Muscle of back (tissue), 3 donors: ENCODE measurements at regions not wholly inside any gene's neighbourhood (a gene's known extent, or its start where the extent isn't known, plus 50 kb on each side); places are given as distances from the start of the nearest gene placed in this dataset.

Source experiments
- DNase-seq, 3 donors: peaks; one replicate each; pipeline versions ENCODE4 v3.0.0 to v3.0.0-alpha.2; 2013

- DNase-seq = no peak
These were observed 145.9 kb downstream of the ACKR3 start for GRCh38 chr2:236715491-236715961.

DNA sequence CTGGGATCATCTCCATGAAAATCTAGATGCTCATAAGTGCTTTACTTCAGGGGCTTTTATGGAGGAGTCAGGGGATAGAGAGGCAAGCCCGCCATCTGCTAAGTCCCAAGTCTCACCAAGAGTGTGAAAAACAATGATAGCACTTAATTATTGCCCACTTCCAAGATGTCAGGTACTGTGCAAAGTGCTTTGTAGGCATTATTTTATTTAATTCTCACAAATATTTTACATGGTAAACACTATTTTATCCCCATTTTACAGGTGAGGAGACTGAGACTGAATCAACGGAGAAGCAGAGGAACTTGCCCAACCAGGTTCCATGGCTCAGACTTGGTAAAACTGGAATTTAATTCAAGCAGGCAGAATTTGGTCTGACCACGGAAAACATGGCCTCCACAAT, 147.5 kb downstream of the ACKR3 start:
- DNase-seq = no peak

DNA sequence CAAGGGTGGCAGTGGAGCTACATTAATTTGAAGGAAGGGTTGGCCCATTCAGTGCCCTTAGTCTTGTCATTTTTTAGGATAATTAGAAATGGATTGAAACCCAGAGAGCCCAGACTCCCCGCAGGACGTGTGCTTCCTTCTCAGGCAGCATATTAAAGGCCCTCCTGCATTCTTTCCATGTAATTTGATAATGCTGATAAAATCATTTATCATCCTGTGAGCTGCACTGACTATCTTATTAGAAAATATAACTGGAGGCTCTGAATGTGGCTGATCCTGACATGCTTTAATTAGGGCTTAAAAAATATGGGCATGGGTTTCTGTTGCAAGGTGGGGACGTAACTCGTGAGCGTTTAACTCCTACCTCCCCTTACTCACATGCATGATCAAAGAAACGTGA, 148.1 kb downstream of the ACKR3 start:
- DNase-seq = no peak

DNA sequence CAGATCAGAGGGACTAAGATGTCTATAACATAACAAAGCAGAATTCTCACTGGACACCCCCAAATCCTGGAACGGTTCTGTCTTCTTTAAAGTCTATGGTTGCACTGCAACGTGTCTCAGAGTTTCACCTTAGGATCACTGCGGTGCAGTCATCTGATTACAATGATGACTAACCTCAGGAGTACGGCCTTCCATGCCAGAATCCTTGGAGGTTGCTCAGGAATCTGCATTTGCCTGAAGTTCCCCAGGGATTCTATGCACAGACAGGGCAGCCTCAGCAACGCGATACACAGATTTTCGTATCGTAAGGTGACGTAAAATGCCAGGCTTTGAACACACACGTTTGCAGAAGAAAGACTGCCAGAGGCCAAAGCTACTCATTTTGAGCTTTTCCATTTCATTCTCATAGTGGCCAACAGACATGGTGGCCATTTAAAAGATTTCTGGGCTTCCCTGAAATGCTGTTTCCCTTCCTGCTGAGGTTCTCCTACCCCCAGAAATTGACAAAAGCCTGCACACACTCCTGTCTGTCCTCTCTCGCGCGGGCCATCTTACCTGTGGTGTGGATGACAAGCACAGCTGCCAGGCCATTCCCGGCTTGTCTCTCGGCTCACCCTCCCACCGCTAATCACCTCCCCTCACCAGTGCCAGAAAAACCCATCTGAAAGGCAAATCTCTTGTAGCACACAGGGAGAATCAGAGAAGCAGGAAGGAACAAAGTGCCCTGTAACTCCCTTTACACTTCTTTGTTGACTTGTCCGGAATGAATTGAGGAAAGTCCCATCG, 148.8 kb downstream of the ACKR3 start:
- no peak for DNase-seq

DNA sequence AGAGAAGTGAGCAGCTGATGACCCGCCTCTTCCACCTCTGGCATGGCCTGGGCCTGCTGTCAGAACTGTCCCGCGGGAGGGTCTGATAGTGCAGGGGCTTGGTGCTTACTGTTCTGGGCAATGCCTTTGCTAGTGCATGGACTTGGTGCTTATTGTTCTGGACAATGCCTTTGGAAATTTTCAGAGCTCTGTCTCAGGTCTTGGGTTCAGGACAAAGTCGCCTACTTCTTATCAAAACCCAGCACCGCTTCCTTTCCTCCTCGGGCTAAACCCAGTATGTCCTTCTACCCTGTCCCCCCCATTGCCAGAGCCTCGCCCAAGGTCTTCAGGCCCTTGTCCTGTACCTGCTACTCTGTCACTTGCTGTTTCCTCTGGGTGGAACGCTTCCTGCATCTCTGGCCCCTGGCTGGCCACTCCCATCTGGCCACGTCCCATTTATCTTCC, 149.6 kb downstream of the ACKR3 start:
- DNase-seq = no peak

- DNase-seq = no peak
These were observed 151.4 kb downstream of the ACKR3 start for GRCh38 chr2:236720974-236721540.

GRCh38 chr2:236724200-236724599, 154.6 kb downstream of the ACKR3 start:
- no peak for DNase-seq

GRCh38 chr2:236726701-236727450, 157.3 kb downstream of the ACKR3 start:
- no peak for DNase-seq

GRCh38 chr2:236728916-236729670, 159.5 kb downstream of the ACKR3 start:
- DNase-seq = no peak

DNA sequence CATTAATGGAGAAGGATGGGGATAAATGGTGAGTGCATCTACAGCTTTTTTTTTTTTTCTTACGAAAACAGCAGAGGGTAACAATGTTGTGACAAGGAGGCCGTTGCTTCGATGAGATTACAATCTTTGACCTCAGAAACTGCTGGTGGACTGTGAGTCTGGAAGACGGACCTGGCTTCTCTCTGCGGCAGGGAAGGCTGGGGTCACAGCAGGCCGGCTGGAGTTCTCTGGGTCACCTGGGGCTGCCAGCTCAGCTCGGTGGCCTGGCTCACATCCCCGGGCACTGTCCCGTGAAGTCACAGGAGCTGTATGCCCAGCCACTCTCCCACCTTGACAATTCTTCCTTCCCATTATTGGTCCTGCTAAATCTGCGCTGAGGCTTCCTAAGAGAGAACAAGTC, 160.8 kb downstream of the ACKR3 start:
- no peak for DNase-seq

DNA sequence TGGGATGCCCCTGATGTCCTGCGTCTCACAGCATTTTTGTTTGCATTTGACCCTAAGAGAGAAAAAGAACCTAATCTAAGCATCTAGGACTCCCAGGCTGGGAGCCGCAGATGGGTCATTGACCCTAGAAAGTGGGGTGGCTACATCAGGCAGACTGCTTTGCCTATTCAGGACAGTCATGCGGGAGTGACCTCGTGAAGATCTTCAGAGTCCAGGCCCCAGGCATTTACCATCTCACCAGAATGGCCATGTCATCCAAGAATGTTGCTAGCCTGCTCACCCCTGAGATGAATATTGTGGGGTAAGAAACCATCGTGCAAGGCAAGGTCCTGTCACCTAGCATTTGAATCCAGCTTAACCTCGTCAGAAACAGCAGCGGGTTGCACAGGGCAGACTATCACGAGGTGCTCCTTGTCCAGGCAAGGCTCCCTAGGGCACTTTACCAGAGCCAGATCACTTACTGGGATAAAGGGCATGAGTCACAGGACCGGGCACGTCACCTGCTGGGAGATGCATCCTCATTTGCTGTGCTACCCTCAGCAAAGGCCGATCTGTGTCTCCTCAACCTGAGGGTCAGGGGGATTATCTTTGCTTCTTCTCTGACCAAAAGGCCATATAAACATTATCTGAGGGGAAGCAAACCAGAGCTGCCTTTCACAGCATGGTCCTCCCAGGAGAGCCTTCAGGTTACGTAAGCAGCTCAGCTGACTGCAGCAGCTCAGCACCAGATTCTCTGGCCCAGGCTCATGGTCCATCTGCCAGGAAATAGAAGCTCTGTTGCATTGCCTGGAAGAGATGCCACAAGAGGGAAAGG, 162.3 kb downstream of the ACKR3 start:
- DNase-seq = peak; percentile 47 to 83 (median 72)

GRCh38 chr2:236733156-236733555, 163.5 kb downstream of the ACKR3 start:
- no peak for DNase-seq

DNA sequence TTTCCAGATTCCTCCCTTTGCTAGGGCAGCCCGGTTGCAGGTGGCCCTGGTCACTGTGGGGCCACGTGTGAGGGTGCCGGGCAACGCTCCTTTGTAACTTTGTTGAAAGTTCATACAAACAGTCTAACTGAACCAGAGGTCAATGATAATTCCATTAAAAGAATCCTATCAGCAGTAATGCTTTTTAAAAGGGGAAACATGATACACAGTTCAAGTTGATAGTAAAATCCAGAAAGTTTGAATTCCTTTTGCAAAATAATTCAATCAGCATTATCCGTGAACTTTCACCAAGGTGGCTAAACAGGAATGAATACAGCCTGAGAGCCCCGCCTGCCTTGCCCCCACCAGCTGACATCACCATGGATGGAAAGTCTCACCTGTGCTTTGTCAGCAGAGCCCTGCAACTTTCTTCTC, 166.2 kb downstream of the ACKR3 start:
- no peak for DNase-seq

GRCh38 chr2:236738030-236738429, 168.4 kb downstream of the ACKR3 start:
- DNase-seq = no peak

DNA sequence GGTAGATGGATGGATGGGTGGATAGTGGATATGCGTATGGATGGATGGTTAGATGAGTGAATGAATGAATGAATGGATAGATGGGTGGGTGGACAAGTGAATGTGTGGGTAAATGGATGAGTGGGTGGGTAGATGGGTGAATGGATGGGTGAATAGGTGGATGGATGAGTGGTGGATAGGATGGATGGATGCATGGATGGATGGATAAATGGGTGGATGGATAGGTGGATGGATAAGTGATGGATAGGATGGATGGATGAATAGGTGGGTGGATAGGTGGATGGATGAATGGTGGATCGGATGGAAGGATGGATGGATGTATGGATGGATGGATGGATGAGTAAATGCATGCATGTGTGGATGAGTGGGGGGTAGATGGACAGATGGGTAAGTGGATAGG, 169.3 kb downstream of the ACKR3 start:
- DNase-seq = no peak

DNA sequence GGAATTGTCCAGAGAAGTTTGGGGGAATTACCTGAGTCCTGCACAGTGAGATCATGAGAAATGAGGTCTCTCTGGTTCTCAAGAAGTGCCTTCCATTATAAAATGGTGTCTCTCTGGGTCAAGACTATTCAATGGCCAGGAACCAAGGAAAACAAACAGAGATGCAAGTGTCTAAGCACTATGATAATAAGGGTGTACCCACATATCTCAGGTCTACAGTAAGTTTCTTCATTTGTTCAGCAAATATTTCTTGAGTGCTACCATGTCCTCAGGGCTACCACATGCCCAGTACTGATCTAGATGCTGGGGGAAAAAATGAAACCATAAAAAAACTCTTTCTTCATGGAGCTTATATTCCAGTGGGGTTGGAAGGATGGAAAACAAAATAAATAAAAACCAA, 170.0 kb downstream of the ACKR3 start:
- no peak for DNase-seq

DNA sequence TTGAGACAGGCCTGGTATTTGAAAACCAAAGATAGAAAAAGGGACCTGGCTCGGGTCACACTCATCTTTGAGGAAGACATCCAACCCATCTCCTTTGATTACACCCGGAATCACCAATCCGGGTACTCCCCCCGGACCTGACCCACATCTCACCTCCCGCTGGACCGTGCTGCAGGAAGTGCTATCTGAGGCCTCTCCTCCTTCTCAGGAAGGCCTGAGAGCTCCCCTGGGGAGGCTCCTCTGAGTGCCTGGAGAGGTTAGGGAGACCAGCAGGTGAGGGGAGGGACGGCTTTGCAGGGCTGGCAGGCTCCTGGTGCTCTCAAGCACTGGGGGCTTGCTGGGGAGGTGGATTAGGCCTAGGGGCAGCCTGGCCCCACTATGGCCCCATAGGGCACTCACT, 170.9 kb downstream of the ACKR3 start:
- DNase-seq = no peak

- DNase-seq = peak in 2 of 3 donors; percentile 43 to 93
These were observed 173.7 kb downstream of the ACKR3 start for GRCh38 chr2:236743039-236743920.

- no peak for DNase-seq
These were observed 174.3 kb downstream of the ACKR3 start for GRCh38 chr2:236743921-236744280.

DNA sequence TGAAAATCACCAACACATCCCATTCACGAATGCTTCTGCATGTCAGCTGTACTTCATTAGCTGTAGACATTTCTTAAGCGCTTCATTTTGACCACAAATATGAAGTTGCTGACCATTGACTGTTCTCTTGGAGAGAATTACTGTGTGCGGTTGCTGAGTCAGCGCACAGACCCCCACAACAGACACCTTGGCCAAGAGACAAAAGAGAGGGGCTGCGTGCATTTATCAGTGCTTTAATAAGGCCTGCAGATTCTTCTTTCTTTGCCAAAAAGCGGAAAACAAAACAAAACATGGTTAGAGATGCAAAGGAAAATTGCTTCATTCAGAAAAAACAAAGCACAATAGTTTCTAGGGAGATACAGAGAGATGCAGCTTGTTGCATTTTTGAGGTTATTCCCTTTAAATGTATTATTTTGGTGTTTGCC, 174.7 kb downstream of the ACKR3 start:
- peak; percentile 19 to 98 (median 60) for DNase-seq
